ENCODE measurements at regions not wholly inside any gene's neighbourhood (a gene's known extent, or its start where the extent isn't known, plus 50 kb on each side); places are given as distances from the start of the nearest gene placed in this dataset.

DNA sequence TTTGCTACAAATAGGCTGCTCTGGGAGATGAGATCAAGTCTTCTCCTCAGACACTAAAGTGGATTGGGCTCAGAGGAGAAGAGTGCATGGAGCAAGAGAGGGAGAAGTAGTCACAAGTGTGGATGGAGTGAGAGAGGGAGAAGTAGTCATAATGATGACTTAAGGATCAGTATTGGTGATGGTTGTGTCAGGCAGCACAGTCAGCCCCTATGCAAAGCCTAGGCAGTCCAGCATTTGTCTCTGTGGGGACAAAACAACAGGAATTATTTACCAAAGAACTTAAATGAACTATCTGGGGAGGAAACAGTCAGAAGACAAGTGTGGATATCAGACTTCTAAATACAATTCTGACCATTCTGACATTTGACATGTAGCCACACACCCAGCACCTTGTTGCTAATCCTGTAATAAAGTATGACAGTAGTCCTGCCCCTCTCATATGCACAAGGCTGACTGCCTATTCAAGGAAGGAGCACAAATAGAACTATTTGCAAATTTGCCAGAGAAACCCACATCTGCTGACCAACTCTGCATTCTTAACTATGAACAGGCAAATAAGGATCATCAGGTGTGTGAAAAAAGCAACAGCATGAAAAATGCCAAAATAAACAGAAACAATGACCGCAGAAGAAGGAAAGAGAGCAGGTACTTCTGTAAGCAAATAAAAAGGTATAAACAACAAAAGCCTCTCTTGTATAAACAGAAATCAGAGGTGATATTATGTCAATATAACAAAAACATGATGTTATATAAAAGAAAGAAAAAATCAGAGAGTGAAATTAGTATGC is 1597.9 kb upstream of the ACVR2A start:
- Histone ChIP-seq H3K27ac (ENCODE audit: low read length) (no peak overlapping the region), H3K4me3 (ENCODE audit: low read length) (no peak overlapping the region), H3K9ac (ENCODE audit: low read depth, low read length) (no peak overlapping the region), H3K36me3 (ENCODE audit: insufficient read depth, low read depth, low read length) (no peaks in the 10 kb centered on the region), H3K9me3 (ENCODE audit: insufficient read depth, low read depth, low read length) (no peaks in the 10 kb centered on the region), H3K27me3 (ENCODE audit: insufficient read depth, low read length) (no peaks in the 10 kb centered on the region), H3K4me1 (ENCODE audit: insufficient read depth, low read length) (no peaks in the 10 kb centered on the region)

GRCh38 chr2:146246002-146246735 is 1598.7 kb upstream of the ACVR2A start:
- no peak overlapping the region for H3K9ac ChIP-seq (ENCODE audit: low read depth, low read length)
- H3K27me3 ChIP-seq (ENCODE audit: insufficient read depth, low read length): no peaks in the 10 kb centered on the region
- no peaks in the 10 kb centered on the region for H3K9me3 ChIP-seq (ENCODE audit: insufficient read depth, low read depth, low read length)
- no peak overlapping the region for H3K27ac ChIP-seq (ENCODE audit: low read length)
- H3K36me3 ChIP-seq (ENCODE audit: insufficient read depth, low read depth, low read length): no peaks in the 10 kb centered on the region
- no peaks in the 10 kb centered on the region for H3K4me1 ChIP-seq (ENCODE audit: insufficient read depth, low read length)
- no peak overlapping the region for H3K4me3 ChIP-seq (ENCODE audit: low read length)

DNA sequence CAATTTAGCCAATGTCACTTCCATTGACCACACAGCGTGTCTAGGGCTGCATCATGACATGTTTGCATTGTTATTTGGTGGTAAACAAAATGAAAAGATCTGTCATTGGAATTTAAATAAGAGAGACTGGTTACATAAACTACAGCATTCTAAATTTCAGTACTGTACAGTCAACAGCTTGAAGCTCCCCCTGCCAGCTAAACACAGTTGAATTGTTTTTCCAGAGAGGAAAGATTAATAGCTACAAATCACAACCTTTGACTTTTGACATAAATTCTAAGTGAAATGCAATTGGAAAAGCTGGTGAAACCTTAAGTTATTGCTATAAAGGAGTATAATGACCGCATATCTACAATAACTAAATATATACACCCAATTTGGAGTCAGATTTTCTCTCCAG is 1600.0 kb upstream of the ACVR2A start:
- Histone ChIP-seq H3K36me3 (ENCODE audit: insufficient read depth, low read depth, low read length) (no peaks in the 10 kb centered on the region), H3K27me3 (ENCODE audit: insufficient read depth, low read length) (no peaks in the 10 kb centered on the region), H3K4me1 (ENCODE audit: insufficient read depth, low read length) (no peaks in the 10 kb centered on the region), H3K9ac (ENCODE audit: low read depth, low read length) (no peak overlapping the region), H3K4me3 (ENCODE audit: low read length) (no peak overlapping the region), H3K27ac (ENCODE audit: low read length) (no peak overlapping the region), H3K9me3 (ENCODE audit: insufficient read depth, low read depth, low read length) (no peaks in the 10 kb centered on the region)

GRCh38 chr2:146244131-146244530 is 1600.7 kb upstream of the ACVR2A start:
- no peak overlapping the region for H3K27ac ChIP-seq (ENCODE audit: low read length)
- H3K4me1 ChIP-seq (ENCODE audit: insufficient read depth, low read length): no peaks in the 10 kb centered on the region
- H3K9ac ChIP-seq (ENCODE audit: low read depth, low read length): no peak overlapping the region
- no peaks in the 10 kb centered on the region for H3K9me3 ChIP-seq (ENCODE audit: insufficient read depth, low read depth, low read length)
- no peaks in the 10 kb centered on the region for H3K36me3 ChIP-seq (ENCODE audit: insufficient read depth, low read depth, low read length)
- no peak overlapping the region for H3K4me3 ChIP-seq (ENCODE audit: low read length)
- no peaks in the 10 kb centered on the region for H3K27me3 ChIP-seq (ENCODE audit: insufficient read depth, low read length)

- Histone ChIP-seq H3K9ac (ENCODE audit: low read depth, low read length) (no peak overlapping the region), H3K27ac (ENCODE audit: low read length) (no peak overlapping the region), H3K4me3 (ENCODE audit: low read length) (no peak overlapping the region), H3K9me3 (ENCODE audit: insufficient read depth, low read depth, low read length) (no peaks in the 10 kb centered on the region), H3K27me3 (ENCODE audit: insufficient read depth, low read length) (no peaks in the 10 kb centered on the region), H3K4me1 (ENCODE audit: insufficient read depth, low read length) (no peaks in the 10 kb centered on the region), H3K36me3 (ENCODE audit: insufficient read depth, low read depth, low read length) (no peaks in the 10 kb centered on the region)
Observed at GRCh38 chr2:146241023-146241422, 1603.8 kb upstream of the ACVR2A start.

DNA sequence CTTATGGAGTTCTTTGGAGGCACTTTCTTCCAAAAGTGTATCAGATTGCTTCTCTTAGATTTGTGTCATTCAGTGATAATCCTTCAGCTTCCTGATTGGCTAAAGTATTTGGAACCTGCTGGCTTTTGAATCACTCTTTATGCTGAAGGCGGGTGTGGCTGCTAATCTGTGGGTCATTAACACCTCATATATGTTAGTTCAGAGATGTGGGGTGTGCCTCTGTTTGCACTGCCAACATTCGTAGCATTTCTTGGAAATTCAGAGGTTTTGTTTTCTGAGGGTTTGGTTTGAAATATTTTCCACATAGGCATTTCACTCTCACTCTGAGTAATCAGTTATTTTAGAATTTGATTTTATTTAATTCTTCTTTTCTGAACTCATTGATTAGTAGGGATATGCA is 1604.4 kb upstream of the ACVR2A start:
- no peak overlapping the region for H3K4me3 ChIP-seq (ENCODE audit: low read length)
- no peaks in the 10 kb centered on the region for H3K36me3 ChIP-seq (ENCODE audit: insufficient read depth, low read depth, low read length)
- no peaks in the 10 kb centered on the region for H3K9me3 ChIP-seq (ENCODE audit: insufficient read depth, low read depth, low read length)
- H3K27me3 ChIP-seq (ENCODE audit: insufficient read depth, low read length): no peaks in the 10 kb centered on the region
- no peak overlapping the region for H3K9ac ChIP-seq (ENCODE audit: low read depth, low read length)
- H3K4me1 ChIP-seq (ENCODE audit: insufficient read depth, low read length): no peaks in the 10 kb centered on the region
- H3K27ac ChIP-seq (ENCODE audit: low read length): no peak overlapping the region

DNA sequence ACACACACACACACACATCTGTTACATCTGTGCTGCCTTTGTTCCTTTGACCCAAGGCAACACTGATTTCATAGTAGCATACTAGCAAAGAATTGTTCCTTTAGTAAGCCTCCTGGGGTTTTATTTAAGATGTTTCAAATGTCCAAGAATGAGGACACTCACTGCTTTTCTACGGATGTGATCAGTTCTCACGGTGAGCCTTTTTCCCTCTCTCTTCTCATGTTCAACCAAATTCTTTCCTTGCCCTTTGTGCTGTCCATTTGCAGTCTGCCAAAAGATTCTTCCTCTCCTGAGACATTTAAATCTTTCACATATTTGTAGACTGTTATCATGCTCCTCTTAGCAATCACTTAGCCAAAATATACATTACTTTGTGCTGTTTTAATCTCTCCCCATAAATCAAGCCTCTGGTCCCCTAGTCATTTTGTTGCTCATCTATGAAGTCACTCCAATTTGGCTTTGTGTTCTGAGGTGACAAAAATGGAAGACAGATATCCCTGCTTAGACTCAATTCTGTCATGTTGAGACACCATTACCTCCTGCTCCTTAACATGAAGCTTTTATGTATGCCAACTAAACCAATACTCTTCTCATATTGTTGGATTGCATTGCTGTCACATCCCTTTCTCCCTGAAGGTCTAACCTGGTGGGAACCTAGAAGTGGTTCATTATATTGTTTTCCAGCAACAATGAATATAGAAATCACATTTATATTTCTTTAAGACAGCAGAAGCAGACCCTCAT is 1605.3 kb upstream of the ACVR2A start:
- no peak overlapping the region for H3K4me3 ChIP-seq (ENCODE audit: low read length)
- H3K27me3 ChIP-seq (ENCODE audit: insufficient read depth, low read length): no peaks in the 10 kb centered on the region
- no peaks in the 10 kb centered on the region for H3K36me3 ChIP-seq (ENCODE audit: insufficient read depth, low read depth, low read length)
- H3K9ac ChIP-seq (ENCODE audit: low read depth, low read length): no peak overlapping the region
- H3K9me3 ChIP-seq (ENCODE audit: insufficient read depth, low read depth, low read length): no peaks in the 10 kb centered on the region
- no peak overlapping the region for H3K27ac ChIP-seq (ENCODE audit: low read length)
- H3K4me1 ChIP-seq (ENCODE audit: insufficient read depth, low read length): no peaks in the 10 kb centered on the region

- H3K27me3 ChIP-seq (ENCODE audit: insufficient read depth, low read length): no peaks in the 10 kb centered on the region
- no peaks in the 10 kb centered on the region for H3K4me1 ChIP-seq (ENCODE audit: insufficient read depth, low read length)
- H3K9ac ChIP-seq (ENCODE audit: low read depth, low read length): no peak overlapping the region
- no peak overlapping the region for H3K27ac ChIP-seq (ENCODE audit: low read length)
- H3K36me3 ChIP-seq (ENCODE audit: insufficient read depth, low read depth, low read length): no peaks in the 10 kb centered on the region
- H3K4me3 ChIP-seq (ENCODE audit: low read length): no peak overlapping the region
- no peaks in the 10 kb centered on the region for H3K9me3 ChIP-seq (ENCODE audit: insufficient read depth, low read depth, low read length)
Observed at GRCh38 chr2:146238254-146238966, 1606.4 kb upstream of the ACVR2A start.

GRCh38 chr2:146235158-146235557 is 1609.7 kb upstream of the ACVR2A start:
- no peaks in the 10 kb centered on the region for H3K36me3 ChIP-seq (ENCODE audit: insufficient read depth, low read depth, low read length)
- no peaks in the 10 kb centered on the region for H3K4me1 ChIP-seq (ENCODE audit: insufficient read depth, low read length)
- H3K27ac ChIP-seq (ENCODE audit: low read length): no peak overlapping the region
- H3K4me3 ChIP-seq (ENCODE audit: low read length): no peak overlapping the region
- no peak overlapping the region for H3K9ac ChIP-seq (ENCODE audit: low read depth, low read length)
- H3K27me3 ChIP-seq (ENCODE audit: insufficient read depth, low read length): no peaks in the 10 kb centered on the region
- H3K9me3 ChIP-seq (ENCODE audit: insufficient read depth, low read depth, low read length): no peaks in the 10 kb centered on the region

GRCh38 chr2:146229508-146230155 is 1615.2 kb upstream of the ACVR2A start:
- Histone ChIP-seq H3K36me3 (ENCODE audit: insufficient read depth, low read depth, low read length) (no peaks in the 10 kb centered on the region), H3K27ac (ENCODE audit: low read length) (no peak overlapping the region), H3K9ac (ENCODE audit: low read depth, low read length) (no peak overlapping the region), H3K4me3 (ENCODE audit: low read length) (no peak overlapping the region), H3K9me3 (ENCODE audit: insufficient read depth, low read depth, low read length) (no peaks in the 10 kb centered on the region), H3K27me3 (ENCODE audit: insufficient read depth, low read length) (no peaks in the 10 kb centered on the region), H3K4me1 (ENCODE audit: insufficient read depth, low read length) (no peaks in the 10 kb centered on the region)

DNA sequence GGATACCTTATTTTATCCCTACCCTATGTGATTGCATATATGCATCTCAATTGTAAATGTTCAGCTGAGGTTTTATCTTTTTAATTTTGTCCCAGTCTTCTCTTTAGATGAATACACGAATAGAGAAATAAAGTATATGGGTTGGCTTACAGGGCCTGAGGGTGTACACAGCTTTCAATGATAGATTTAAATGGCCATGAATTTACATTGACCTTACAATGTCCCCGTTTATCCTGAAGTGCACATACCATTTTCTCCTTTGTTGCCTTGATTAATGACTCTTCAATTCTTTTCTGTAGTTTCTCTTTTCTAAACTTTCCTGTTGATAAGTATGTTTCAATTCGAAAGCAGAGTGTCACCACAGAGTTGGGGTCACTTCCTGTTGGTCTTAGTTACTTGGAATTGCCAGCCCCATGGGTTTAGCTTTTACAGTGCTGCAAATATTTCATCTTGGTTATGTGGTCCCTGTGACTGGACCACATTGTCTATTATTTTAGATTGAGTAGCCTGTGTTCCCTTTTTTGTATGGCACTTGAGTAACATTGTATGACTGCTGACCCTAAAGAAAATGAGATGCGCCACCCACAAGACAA is 1616.3 kb upstream of the ACVR2A start:
- Histone ChIP-seq H3K27ac (ENCODE audit: low read length) (no peak overlapping the region), H3K9ac (ENCODE audit: low read depth, low read length) (no peak overlapping the region), H3K4me3 (ENCODE audit: low read length) (no peak overlapping the region), H3K9me3 (ENCODE audit: insufficient read depth, low read depth, low read length) (no peaks in the 10 kb centered on the region), H3K36me3 (ENCODE audit: insufficient read depth, low read depth, low read length) (no peaks in the 10 kb centered on the region), H3K27me3 (ENCODE audit: insufficient read depth, low read length) (no peaks in the 10 kb centered on the region), H3K4me1 (ENCODE audit: insufficient read depth, low read length) (no peaks in the 10 kb centered on the region)
